Fibroblast of lung (primary cell): ENCODE measurements at regions not wholly inside any gene's neighbourhood (a gene's known extent, or its start where the extent isn't known, plus 50 kb on each side); places are given as distances from the start of the nearest gene placed in this dataset.

Experiments
- DNase-seq, 2 donors: peaks; one replicate each; pipeline versions ENCODE4 v3.0.0 to v3.0.0-alpha.2; 2010; ENCODE audit warnings: low read depth in 2 of 2
- H2AFZ ChIP-seq: 2 replicates; pipeline ENCODE4 v1.5.1; 2012; ENCODE audit warnings: low read length, control low read depth, inconsistent platforms
- H3K27ac ChIP-seq: 2 replicates; pipeline ENCODE4 v1.5.1; 2011; ENCODE audit warnings: low read length, control low read depth; ENCODE audit not compliant: insufficient read depth
- H3K27me3 ChIP-seq: 2 replicates; pipeline ENCODE4 v1.5.1; 2011; ENCODE audit warnings: mild to moderate bottlenecking, low read length; ENCODE audit not compliant: control insufficient read depth, insufficient read depth
- H3K36me3 ChIP-seq: 2 replicates; pipeline ENCODE4 v1.5.1; 2011; ENCODE audit warnings: low read length; ENCODE audit not compliant: control insufficient read depth, insufficient read depth
- H3K4me1 ChIP-seq: 2 replicates; pipeline ENCODE4 v1.5.1; 2011; ENCODE audit warnings: low read length; ENCODE audit not compliant: control insufficient read depth, insufficient read depth; ENCODE audit errors: extremely low read depth
- H3K4me2 ChIP-seq: 2 replicates; pipeline ENCODE4 v1.5.1; 2011; ENCODE audit warnings: low read length, control low read depth; ENCODE audit not compliant: insufficient read depth; ENCODE audit errors: extremely low read depth
- H3K4me3 ChIP-seq, 4 experiments: fragments of 200-600 bp in 1 of 4; sonication (generic) in 1 of 4; replicated peaks in 1 of 4; 2 replicates each; pipeline ENCODE4 v1.5.1; 2011 to 2016; ENCODE audit warnings: low read length in 4 of 4, low read depth in 3 of 4, mild to moderate bottlenecking in 3 of 4, control low read depth in 2 of 4, inconsistent platforms in 1 of 4, mixed read lengths in 1 of 4; ENCODE audit not compliant: insufficient read depth in 1 of 4; ENCODE audit errors: control extremely low read depth in 1 of 4
- H3K79me2 ChIP-seq: 2 replicates; pipeline ENCODE4 v1.5.1; 2012; ENCODE audit warnings: mild to moderate bottlenecking, low read length, inconsistent platforms; ENCODE audit not compliant: control insufficient read depth, insufficient read depth
- H3K9ac ChIP-seq: 2 replicates; pipeline ENCODE4 v1.5.1; 2011; ENCODE audit warnings: mild to moderate bottlenecking, low read length, control low read depth; ENCODE audit not compliant: insufficient read depth
- H3K9me3 ChIP-seq: 2 replicates; pipeline ENCODE4 v1.5.1; 2012; ENCODE audit warnings: low read depth, low read length; ENCODE audit not compliant: control insufficient read depth, insufficient read depth
- H4K20me1 ChIP-seq: 2 replicates; pipeline ENCODE4 v1.5.1; 2011; ENCODE audit warnings: low read length; ENCODE audit not compliant: control insufficient read depth, insufficient read depth; ENCODE audit errors: extremely low read depth
- EZH2 ChIP-seq: IDR thresholded peaks from 2 replicates; pipeline ENCODE4 v1.5.1; 2012; ENCODE audit warnings: low read length, control low read depth, mild to moderate bottlenecking; ENCODE audit errors: missing control alignments
- TF ChIP-seq, protein P1 (sequence below), 2 donors: IDR thresholded peaks in 1 of 2; conservative IDR thresholded peaks in 1 of 2; 1 replicate in 1 of 2; 2 replicates in 1 of 2; pipeline ENCODE4 v1.5.1; 2011 to 2012; ENCODE audit warnings: low read length in 2 of 2, control low read depth in 1 of 2, inconsistent platforms in 1 of 2, low read depth in 1 of 2, mild to moderate bottlenecking in 1 of 2

GRCh38 chr18:79600596-79600995, 79.0 kb upstream of the CTDP1 start:
- no peak for DNase-seq

GRCh38 chr18:79601234-79601633, 78.4 kb upstream of the CTDP1 start:
- no peaks in the 10 kb centered on the region for H3K27me3 ChIP-seq
- no peak overlapping the region for H3K4me3 ChIP-seq
- H3K9me3 ChIP-seq: no peaks in the 10 kb centered on the region
- no peak overlapping the region for H3K27ac ChIP-seq
- no peaks in the 10 kb centered on the region for H3K4me1 ChIP-seq
- no peak overlapping the region for H3K9ac ChIP-seq
- no peaks in the 10 kb centered on the region for H3K36me3 ChIP-seq
- H3K4me2 ChIP-seq: no peak overlapping the region
- TF ChIP-seq, protein P1, sequence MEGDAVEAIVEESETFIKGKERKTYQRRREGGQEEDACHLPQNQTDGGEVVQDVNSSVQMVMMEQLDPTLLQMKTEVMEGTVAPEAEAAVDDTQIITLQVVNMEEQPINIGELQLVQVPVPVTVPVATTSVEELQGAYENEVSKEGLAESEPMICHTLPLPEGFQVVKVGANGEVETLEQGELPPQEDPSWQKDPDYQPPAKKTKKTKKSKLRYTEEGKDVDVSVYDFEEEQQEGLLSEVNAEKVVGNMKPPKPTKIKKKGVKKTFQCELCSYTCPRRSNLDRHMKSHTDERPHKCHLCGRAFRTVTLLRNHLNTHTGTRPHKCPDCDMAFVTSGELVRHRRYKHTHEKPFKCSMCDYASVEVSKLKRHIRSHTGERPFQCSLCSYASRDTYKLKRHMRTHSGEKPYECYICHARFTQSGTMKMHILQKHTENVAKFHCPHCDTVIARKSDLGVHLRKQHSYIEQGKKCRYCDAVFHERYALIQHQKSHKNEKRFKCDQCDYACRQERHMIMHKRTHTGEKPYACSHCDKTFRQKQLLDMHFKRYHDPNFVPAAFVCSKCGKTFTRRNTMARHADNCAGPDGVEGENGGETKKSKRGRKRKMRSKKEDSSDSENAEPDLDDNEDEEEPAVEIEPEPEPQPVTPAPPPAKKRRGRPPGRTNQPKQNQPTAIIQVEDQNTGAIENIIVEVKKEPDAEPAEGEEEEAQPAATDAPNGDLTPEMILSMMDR (conservative IDR thresholded peaks at IDR 0.05 in 1 of 2, IDR thresholded peaks at IDR 0.05 in 1 of 2; ENCODE audit: low read depth in 1 of 2, low read length in 2 of 2): no peak
- TF ChIP-seq EZH2: no peak
- DNase-seq: no peak
- H2AFZ ChIP-seq: no peak overlapping the region
- no peaks in the 10 kb centered on the region for H4K20me1 ChIP-seq
- H3K79me2 ChIP-seq: no peaks in the 10 kb centered on the region

More at GRCh38 chr18:79600596-79600995, 79.0 kb upstream of the CTDP1 start:
- Histone ChIP-seq H3K9me3 (no peaks in the 10 kb centered on the region), H3K79me2 (no peaks in the 10 kb centered on the region), H3K27me3 (no peaks in the 10 kb centered on the region), H3K36me3 (no peaks in the 10 kb centered on the region), H3K4me2 (no peak overlapping the region), H2AFZ (no peak overlapping the region), H4K20me1 (no peaks in the 10 kb centered on the region), H3K4me3 (no peak overlapping the region), H3K9ac (no peak overlapping the region), H3K4me1 (no peaks in the 10 kb centered on the region), H3K27ac (no peak overlapping the region)
- no peak for TF ChIP-seq EZH2
- TF ChIP-seq, protein P1 (conservative IDR thresholded peaks at IDR 0.05 in 1 of 2, IDR thresholded peaks at IDR 0.05 in 1 of 2; ENCODE audit: low read depth in 1 of 2, low read length in 2 of 2): no peak

GRCh38 chr18:79603321-79604204, 76.0 kb upstream of the CTDP1 start:
- no peak overlapping the region for H3K27ac ChIP-seq

More at GRCh38 chr18:79603321-79604204, 76.0 kb upstream of the CTDP1 start:
- Histone ChIP-seq H3K4me1 (no peaks in the 10 kb centered on the region), H3K4me2 (no peak overlapping the region), H2AFZ (no peak overlapping the region), H3K4me3 (no peak overlapping the region), H3K79me2 (no peaks in the 10 kb centered on the region), H4K20me1 (no peaks in the 10 kb centered on the region), H3K9me3 (no peaks in the 10 kb centered on the region), H3K27me3 (no peaks in the 10 kb centered on the region), H3K36me3 (no peaks in the 10 kb centered on the region), H3K9ac (no peak overlapping the region)
- DNase-seq: no peak
- TF ChIP-seq, protein P1 (conservative IDR thresholded peaks at IDR 0.05 in 1 of 2, IDR thresholded peaks at IDR 0.05 in 1 of 2; ENCODE audit: low read depth in 1 of 2, low read length in 2 of 2): no peak
- no peak for TF ChIP-seq EZH2
